ENCODE measurements at regions not wholly inside any gene's neighbourhood (a gene's known extent, or its start where the extent isn't known, plus 50 kb on each side); places are given as distances from the start of the nearest gene placed in this dataset.
"Not testable (repeated sequence)": the region's sequence is repeated elsewhere in the genome, so short reads cannot be mapped to it uniquely, and the experiment has no call there.

- DNase-seq (ENCODE audit: low read depth) = no peak
These were observed 206.8 kb upstream of the SDK2 start for GRCh38 chr17:73851091-73851490.

GRCh38 chr17:73851921-73852320 is 207.7 kb upstream of the SDK2 start:
- no peak for DNase-seq (ENCODE audit: low read depth)

GRCh38 chr17:73855720-73856333 is 211.6 kb upstream of the SDK2 start:
- DNase-seq (ENCODE audit: low read depth) = no peak

DNA sequence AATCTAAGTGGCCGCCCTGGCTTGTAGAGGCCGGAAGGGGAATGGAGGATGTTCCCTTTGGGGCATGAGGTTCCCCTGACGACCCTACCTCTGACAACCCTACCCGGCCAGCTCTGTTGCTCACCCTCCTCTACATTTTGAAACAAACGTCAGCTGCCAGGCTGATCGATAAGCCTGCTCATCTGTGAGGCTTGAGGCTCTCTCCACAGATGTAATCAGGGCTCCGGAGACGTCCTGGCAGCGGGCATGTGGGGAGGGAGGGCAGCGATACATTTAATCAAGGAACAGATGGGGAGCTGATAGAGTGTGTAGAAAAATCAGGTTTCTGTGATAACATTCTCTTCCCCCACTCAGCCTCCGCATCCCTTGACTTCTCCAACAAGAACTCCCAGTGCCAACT is 212.3 kb upstream of the SDK2 start:
- DNase-seq (ENCODE audit: low read depth) = no peak

DNA sequence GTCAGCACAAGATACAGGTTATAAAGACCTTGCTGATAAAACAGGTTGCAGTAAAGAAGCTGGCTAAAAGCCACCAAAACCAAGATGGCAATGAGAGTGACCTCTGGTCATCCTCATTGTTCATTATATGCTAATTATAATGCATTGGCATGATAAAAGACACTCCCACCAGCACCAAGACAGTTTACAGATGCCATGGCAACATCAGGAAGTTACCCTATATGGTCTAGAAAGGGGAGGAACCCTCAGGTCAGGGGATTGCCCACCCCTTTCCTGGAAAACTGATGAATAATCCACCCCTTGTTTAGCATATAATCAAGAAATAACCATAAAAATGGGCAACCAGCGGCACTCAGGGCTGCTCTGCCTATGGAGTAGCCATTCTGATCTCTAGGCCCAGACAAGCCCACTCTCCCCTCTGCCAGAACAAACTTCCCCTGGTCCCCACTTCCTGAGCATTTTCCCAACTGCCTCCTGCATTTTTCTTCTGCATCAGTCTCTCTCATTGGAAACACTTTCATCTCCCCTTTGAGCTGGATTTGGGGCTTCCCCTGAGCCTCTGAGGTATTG is 215.3 kb upstream of the SDK2 start:
- not testable (repeated sequence) for DNase-seq (ENCODE audit: low read depth)

DNA sequence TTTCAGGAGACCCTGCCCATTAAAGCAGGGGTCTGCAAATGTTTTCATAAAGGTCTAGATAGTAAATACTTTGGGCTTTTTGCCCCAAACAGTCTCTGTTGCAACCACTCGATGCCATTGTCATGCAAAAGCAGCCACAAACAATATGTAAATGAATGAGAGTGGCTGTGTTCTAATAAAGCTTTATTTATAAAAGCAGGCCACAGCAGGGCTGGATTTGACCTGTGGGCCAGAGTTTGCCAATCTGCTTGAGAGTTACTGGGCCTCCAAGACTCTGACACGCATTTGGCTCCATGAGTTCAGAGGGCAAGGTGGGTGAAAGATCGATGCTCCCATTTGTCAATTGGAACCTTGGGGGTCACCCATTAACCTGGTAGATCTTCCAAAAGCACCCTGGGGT is 217.3 kb upstream of the SDK2 start:
- no peak for DNase-seq (ENCODE audit: low read depth)

DNA sequence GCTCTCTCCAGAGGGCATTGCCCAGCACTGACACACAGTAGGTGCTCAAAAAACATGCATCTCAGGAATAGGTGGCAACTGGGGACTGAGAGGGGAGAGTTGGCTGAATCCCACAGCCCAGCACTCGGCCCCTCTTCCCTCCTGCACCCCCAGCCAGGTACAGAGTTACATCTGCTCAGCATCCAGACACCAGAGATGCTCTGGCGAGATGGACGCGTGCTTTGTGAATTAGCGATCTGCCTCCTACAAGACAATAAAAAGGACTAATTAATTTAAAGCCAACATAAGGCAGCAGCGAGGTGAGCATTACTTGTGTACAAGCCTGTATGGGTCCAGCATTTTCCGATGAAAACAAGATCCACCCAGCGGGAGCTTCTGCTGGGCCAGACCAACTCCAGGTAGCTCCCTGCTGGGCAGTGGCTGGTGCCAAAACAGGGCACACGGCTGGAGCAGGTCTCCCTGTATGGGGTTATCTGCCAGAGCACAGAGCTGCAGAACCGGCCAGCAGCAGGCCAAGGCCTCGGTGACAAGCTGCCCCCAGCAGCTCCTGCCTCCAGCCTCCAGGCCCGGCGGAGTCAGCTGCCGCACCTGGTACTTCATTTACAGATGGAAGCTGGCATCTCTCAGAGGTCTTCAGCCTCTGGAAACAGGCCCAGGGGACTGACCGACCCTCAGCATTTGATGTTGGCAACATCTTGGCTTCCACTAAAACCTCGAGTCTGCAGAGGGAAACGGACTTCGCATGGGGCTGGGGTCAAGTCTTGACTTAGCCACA is 219.7 kb upstream of the SDK2 start:
- DNase-seq (ENCODE audit: low read depth) = no peak

- DNase-seq (ENCODE audit: low read depth) = no peak
These were observed 221.6 kb upstream of the SDK2 start for GRCh38 chr17:73865831-73866230.

- no peak for DNase-seq (ENCODE audit: low read depth)
These were observed 222.8 kb upstream of the SDK2 start for GRCh38 chr17:73867056-73867455.

DNA sequence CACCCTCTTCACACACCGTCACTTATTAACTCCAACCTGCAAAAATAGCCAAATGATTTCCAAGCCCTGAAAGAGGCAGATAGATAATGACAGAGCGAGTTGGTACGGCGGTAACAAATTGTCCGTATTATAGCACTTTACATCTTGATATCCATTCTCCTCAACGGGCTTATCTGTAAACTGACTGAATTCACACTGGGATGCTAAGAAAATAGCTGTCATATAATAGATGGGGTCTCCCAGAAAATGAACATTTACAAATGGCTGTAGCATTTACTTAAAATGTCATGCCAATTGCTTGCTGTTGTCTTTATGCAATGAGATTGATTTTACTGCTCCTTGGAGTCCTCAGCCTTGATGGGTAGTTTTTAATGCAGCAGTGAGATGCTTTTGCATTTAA is 225.8 kb upstream of the SDK2 start:
- DNase-seq (ENCODE audit: low read depth) = no peak

DNA sequence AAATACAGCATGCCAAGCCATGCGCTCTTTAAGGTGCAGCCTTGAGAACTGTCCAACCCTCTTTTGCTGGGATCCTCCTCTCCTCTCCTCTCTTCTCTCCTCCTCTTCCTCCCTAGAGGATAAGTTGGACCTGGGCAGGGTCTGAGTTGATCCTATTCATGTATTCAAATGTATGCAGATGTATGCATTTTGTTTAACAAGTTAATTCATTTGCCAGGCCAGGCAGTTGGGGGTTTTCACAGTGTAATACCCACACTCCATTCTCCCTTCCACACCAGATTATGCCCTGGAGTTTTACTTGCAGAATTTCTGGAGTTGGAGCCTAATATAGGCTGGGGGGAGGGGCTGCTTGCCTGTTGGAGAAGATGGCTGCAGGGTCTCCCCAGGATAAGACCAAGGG is 226.2 kb upstream of the SDK2 start:
- no peak for DNase-seq (ENCODE audit: low read depth)

DNA sequence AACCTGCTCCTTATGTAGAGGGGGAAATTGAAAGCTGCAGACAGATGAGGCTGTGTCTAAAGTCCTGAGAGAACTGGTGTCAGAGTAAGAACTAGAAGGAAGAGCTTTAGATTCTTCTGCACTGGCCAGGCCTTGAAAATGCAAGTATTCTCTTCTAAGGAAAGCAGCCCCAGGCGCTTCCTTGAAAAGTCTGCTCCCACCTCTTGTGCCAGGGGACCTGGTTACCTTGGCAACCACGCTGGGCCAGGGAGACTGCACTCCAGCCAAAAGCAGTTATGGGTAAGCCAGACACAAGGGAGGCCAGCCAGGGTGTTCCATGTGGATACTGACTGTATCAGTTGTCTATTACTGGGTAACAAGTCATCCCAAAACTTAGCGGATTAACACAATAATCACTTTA is 228.6 kb upstream of the SDK2 start:
- DNase-seq (ENCODE audit: low read depth) = no peak

DNA sequence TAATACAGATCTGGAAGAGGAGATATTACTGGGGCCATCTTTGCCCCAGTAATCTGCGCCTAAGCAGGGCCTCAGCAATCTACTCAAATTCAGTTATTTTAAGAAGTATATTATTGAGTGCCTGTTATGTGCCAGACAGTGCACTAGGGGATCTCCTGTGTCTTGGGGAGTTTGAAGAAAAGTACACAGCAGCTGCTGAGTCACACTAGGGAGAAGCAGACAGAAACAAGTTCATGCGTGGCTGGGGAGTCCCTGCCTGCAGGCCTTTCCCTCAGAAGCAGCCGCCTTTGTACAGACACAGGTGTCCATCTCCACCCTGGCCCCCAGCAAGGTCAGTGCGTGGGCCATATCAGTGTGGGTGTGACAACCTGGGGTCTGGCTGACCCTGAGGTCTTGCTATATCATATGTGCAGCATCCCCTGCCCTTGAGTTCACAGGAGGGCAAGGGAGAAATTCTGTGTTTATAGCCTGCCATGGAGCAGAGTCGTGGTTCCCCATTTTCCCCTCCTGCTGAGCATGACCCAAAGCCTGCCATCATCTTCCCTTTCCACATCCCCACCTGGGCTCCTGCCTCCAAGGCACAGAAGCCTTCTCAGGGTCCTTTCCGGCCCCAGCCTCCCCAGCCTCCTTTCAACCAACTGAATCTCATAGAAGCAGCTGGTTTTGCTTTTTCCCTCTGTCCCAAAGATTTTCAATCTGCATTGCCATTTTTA is 229.9 kb upstream of the SDK2 start:
- DNase-seq (ENCODE audit: low read depth) = no peak

DNA sequence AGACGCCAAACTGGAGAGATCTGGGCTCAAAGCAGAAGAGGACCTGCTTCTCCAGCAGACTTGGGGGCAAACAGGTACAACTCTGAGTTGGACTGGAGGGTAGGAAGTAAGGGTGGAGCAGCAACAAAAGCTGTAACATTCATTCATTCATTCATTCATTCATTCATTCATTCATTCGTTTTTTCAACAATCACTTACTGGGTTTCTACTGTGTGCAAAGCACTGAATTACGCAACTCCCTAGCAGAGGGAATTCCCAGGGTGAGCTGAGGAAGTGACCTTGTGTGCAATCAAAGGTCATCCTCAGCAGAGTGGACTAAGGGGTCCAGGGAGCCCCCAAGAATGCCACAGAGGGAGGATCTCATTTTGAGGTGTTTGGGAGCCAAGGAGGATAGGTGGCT is 231.1 kb upstream of the SDK2 start:
- no peak for DNase-seq (ENCODE audit: low read depth)

- DNase-seq (ENCODE audit: low read depth) = no peak
These were observed 233.7 kb upstream of the SDK2 start for GRCh38 chr17:73877962-73878361.

GRCh38 chr17:73878923-73879322 is 234.7 kb upstream of the SDK2 start:
- DNase-seq (ENCODE audit: low read depth) = no peak

DNA sequence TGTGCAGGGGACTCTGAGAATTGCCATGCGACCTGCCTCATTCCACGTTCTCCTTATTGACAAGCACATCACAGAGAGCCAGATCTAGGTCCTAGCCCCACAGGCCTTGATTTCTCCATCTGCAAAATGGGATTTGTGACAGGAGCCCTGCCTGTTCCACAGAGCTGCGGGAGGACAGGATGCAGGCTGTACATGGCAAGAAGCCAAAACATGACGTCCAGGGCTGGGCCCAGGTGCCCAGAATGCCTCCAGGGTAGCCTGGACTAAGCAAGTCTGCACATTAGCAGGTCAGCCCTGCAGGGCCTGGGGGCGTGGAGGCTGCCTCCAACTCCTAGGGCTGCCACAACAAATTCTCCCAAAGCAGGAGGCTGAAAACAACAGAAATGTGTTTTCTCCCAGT is 235.7 kb upstream of the SDK2 start:
- DNase-seq (ENCODE audit: low read depth) = no peak

- DNase-seq (ENCODE audit: low read depth) = no peak
These were observed 238.3 kb upstream of the SDK2 start for GRCh38 chr17:73882590-73882989.

GRCh38 chr17:73883175-73883574 is 238.9 kb upstream of the SDK2 start:
- no peak for DNase-seq (ENCODE audit: low read depth)

DNA sequence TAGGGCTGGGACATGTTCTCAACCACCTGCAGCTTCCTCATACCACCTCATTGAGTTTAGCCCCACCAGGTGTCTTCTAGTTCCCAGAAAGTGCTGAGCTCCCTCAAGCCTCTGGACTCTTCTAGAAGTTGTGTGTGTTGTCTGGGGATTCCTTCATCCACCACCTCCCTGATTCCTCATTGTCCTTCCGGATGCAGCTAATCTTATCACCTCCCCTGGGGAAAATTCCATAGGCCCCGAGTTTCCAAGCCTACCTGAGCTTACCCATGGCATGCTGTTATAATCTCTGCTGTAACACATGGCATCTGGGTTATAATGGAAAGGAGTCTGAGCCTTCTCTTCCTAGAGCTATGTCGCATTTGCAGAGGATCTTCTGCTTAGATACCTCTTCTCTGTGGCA is 243.5 kb upstream of the SDK2 start:
- no peak for DNase-seq (ENCODE audit: low read depth)

DNA sequence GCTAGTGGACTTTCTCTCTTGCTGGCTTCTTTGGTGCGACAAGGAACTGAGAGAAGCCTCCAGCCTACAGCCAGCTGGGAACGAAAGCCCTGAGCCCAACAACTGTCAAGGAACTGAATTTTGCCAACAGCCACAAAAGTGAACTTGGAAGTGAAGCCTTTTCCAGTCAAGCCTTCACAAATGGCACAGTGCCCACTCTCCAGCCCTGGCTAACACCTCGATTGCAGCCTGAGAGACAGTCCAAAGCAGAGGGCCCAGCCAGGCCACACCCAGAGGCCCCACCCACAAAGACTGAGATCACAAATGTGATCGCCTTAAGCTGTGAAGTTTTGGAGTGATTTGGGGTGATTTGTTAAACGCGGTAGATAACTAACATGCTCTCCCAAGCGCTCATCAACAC is 244.6 kb upstream of the SDK2 start:
- no peak for DNase-seq (ENCODE audit: low read depth)

GRCh38 chr17:73889439-73889838 is 245.2 kb upstream of the SDK2 start:
- no peak for DNase-seq (ENCODE audit: low read depth)

- no peak for DNase-seq (ENCODE audit: low read depth)
These were observed 246.7 kb upstream of the SDK2 start for GRCh38 chr17:73890831-73891405.

Measured in stimulated activated CD8-positive, alpha-beta memory T cell treated with anti-CD3 and anti-CD28 coated beads, Interleukin-12 subunit alpha, Interleukin-12 subunit beta, amount 100 ng/mL, for 1 hour (primary cell).